MM.1S (cell line): ENCODE measurements at regions not wholly inside any gene's neighbourhood (a gene's known extent, or its start where the extent isn't known, plus 50 kb on each side); places are given as distances from the start of the nearest gene placed in this dataset.

Experiments used
- DNase-seq: peaks from one replicate; pipeline ENCODE4 v3.0.0-alpha.2; 2015
- H2AFZ ChIP-seq: fragments of 300-600 bp; sonication (generic); 2 replicates; pipeline ENCODE4 v1.6.0; 2016; ENCODE audit warnings: antibody characterized with exemption, low read length
- H3F3A ChIP-seq: fragments of 300-600 bp; sonication (generic); 2 replicates; pipeline ENCODE4 v1.6.1; 2016; ENCODE audit warnings: mild to moderate bottlenecking, antibody characterized with exemption, low read length, moderate library complexity, mixed read lengths; ENCODE audit not compliant: insufficient read depth
- H3K27ac ChIP-seq: fragments of 300-600 bp; sonication (generic); 2 replicates; pipeline ENCODE4 v1.5.1; 2016; ENCODE audit warnings: mild to moderate bottlenecking, low read length
- H3K27me3 ChIP-seq: fragments of 300-600 bp; sonication (generic); replicated peaks from 2 replicates; pipeline ENCODE4 v1.6.0; 2016; ENCODE audit warnings: low read length; ENCODE audit not compliant: insufficient read depth
- H3K36me3 ChIP-seq: fragments of 300-600 bp; sonication (generic); replicated peaks from 2 replicates; pipeline ENCODE4 v1.6.1; 2016; ENCODE audit warnings: mild to moderate bottlenecking, low read length, mixed read lengths; ENCODE audit not compliant: insufficient read depth
- H3K4me1 ChIP-seq: fragments of 300-600 bp; sonication (generic); 2 replicates; pipeline ENCODE4 v1.6.1; 2016; ENCODE audit warnings: low read length, mixed read lengths
- H3K4me2 ChIP-seq: fragments of 300-600 bp; sonication (generic); 2 replicates; pipeline ENCODE4 v1.6.0; 2016; ENCODE audit warnings: low read depth, low read length
- H3K4me3 ChIP-seq: fragments of 300-600 bp; sonication (generic); 2 replicates; pipeline ENCODE4 v1.5.1; 2016; ENCODE audit warnings: low read length, mixed read lengths
- H3K79me2 ChIP-seq: fragments of 300-600 bp; sonication (generic); 2 replicates; pipeline ENCODE4 v1.6.1; 2016; ENCODE audit warnings: mixed run types, low read length, mixed read lengths
- H3K9ac ChIP-seq: fragments of 300-600 bp; sonication (generic); 2 replicates; pipeline ENCODE4 v1.6.1; 2016; ENCODE audit warnings: low read length, mixed read lengths
- H3K9me2 ChIP-seq: fragments of 300-600 bp; sonication (generic); replicated peaks from 2 replicates; pipeline ENCODE4 v1.6.1; 2016; ENCODE audit warnings: mild to moderate bottlenecking, low read length, mixed read lengths; ENCODE audit not compliant: insufficient read depth
- H3K9me3 ChIP-seq: fragments of 300-600 bp; sonication (generic); replicated peaks from 2 replicates; pipeline ENCODE4 v1.6.1; 2016; ENCODE audit warnings: mild to moderate bottlenecking, low read length, mixed read lengths; ENCODE audit not compliant: insufficient read depth
- H4K20me1 ChIP-seq: fragments of 300-600 bp; sonication (generic); 2 replicates; pipeline ENCODE4 v1.6.1; 2016; ENCODE audit warnings: mild to moderate bottlenecking, low read length, moderate library complexity, mixed read lengths; ENCODE audit not compliant: insufficient read depth
- EZH2 ChIP-seq: fragments of 300-600 bp; sonication (generic); optimal IDR thresholded peaks from 2 replicates; pipeline ENCODE3; 2017; ENCODE audit warnings: low read depth, mild to moderate bottlenecking, antibody characterized with exemption, low read length, mixed read lengths
- EZH2phosphoT487 ChIP-seq: fragments of 300-600 bp; sonication (generic); IDR thresholded peaks from 2 replicates; pipeline ENCODE4 v1.6.1; 2018; ENCODE audit warnings: antibody characterized with exemption, low read length
- TF ChIP-seq, protein P1 (sequence below): fragments of 300-600 bp; sonication (generic); IDR thresholded peaks from 2 replicates; pipeline ENCODE4 v1.5.1; 2016; ENCODE audit warnings: antibody characterized with exemption, low read length, mixed read lengths

DNA sequence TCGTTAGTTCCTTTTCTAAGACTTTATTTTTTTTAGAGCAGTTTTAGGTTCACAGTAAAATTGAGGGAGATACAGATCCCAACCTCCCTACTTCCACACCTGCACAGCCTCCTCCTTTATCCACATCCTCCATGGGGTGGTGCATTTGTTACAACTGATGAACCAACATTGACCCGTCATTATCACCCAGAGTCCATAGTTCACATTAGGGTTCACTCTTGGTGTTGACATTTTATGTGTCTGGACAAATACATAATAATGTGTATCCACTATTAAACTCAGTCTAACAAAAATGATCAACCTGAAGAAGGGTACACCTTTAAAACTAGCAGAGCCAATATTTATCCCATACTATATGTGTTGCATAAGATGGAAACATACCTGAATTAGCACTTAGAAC lies 130.4 kb upstream of the CCDC28A start:
- no peaks in the 10 kb centered on the region for H3F3A ChIP-seq
- H3K4me2 ChIP-seq = no peak overlapping the region
- H3K9me2 ChIP-seq = no peaks in the 10 kb centered on the region
- no peaks in the 10 kb centered on the region for H3K9me3 ChIP-seq
- no peak overlapping the region for H2AFZ ChIP-seq
- no peak for DNase-seq
- H3K79me2 ChIP-seq = no peaks in the 10 kb centered on the region
- H3K27ac ChIP-seq = no peak overlapping the region
- peaks cover 10% of the 10 kb centered on the region; the same call in 1 of the 2 replicates for H3K4me1 ChIP-seq
- H3K27me3 ChIP-seq = no peaks in the 10 kb centered on the region
- no peak overlapping the region for H3K4me3 ChIP-seq
- H3K36me3 ChIP-seq = no peaks in the 10 kb centered on the region
- no peaks in the 10 kb centered on the region for H4K20me1 ChIP-seq
- TF ChIP-seq, protein P1, sequence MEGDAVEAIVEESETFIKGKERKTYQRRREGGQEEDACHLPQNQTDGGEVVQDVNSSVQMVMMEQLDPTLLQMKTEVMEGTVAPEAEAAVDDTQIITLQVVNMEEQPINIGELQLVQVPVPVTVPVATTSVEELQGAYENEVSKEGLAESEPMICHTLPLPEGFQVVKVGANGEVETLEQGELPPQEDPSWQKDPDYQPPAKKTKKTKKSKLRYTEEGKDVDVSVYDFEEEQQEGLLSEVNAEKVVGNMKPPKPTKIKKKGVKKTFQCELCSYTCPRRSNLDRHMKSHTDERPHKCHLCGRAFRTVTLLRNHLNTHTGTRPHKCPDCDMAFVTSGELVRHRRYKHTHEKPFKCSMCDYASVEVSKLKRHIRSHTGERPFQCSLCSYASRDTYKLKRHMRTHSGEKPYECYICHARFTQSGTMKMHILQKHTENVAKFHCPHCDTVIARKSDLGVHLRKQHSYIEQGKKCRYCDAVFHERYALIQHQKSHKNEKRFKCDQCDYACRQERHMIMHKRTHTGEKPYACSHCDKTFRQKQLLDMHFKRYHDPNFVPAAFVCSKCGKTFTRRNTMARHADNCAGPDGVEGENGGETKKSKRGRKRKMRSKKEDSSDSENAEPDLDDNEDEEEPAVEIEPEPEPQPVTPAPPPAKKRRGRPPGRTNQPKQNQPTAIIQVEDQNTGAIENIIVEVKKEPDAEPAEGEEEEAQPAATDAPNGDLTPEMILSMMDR = no peak
- TF ChIP-seq EZH2phosphoT487 = no peak
- no peak for TF ChIP-seq EZH2
- H3K9ac ChIP-seq = no peak overlapping the region

DNA sequence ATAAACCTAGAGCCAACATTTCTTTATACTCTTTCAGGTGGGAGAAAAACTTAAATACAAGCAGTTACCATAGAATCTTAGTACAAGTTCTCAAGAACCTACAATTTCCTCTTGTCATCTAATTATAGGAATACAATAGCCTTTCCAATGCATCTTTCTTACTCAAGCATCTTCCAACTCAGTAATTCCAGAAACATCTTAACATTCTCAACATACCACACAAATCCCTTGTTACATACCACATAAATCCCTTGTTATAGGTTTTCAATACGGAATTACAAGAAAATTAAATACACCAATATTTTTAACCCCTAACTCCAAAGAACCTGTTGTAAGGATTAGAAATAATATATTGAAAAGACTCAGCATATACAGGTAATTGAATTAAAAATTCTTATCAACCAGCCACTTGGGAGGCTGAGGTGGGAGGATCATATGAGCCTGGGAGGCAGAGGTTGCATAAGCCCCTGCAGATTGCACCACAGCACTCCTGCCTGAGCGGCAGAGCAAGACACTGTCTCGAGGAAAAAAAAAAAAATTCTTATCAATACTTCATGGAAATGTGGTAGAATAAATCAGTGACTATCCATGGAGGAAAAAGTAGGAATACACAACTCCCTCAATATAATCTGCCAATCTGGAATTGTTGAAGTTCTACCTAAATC lies 127.5 kb upstream of the CCDC28A start:
- Histone ChIP-seq H2AFZ (no peak overlapping the region), H4K20me1 (no peaks in the 10 kb centered on the region), H3K9me2 (no peaks in the 10 kb centered on the region), H3K4me3 (no peak overlapping the region), H3F3A (no peaks in the 10 kb centered on the region), H3K79me2 (no peaks in the 10 kb centered on the region), H3K36me3 (no peaks in the 10 kb centered on the region), H3K9ac (no peak overlapping the region), H3K9me3 (no peaks in the 10 kb centered on the region), H3K4me1 (no peaks in the 10 kb centered on the region), H3K27me3 (no peaks in the 10 kb centered on the region), H3K4me2 (no peak overlapping the region), H3K27ac (no peak overlapping the region)
- DNase-seq = no peak
- TF ChIP-seq, protein P1 = no peak
- TF ChIP-seq EZH2phosphoT487 (no peak), EZH2 (no peak)

DNA sequence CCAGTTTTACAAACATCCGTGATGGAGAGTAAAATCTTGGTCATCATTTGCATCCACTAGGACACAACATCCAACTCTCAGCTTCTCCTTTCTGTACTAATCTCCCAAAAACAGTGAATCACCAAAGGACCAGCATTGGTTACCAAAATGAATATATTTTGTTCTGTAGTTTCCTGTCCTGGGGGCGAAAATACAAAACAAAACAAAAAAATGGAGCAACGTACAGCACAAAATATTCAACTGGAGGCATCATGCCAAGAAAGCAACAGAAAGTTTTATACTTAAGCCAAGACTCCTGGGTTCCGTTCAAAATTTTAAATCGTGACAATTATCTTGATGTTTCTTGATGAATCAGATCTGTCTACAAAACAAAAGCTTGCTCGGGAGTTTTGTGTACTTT lies 126.6 kb upstream of the CCDC28A start:
- no peak overlapping the region for H3K4me2 ChIP-seq
- no peak overlapping the region for H2AFZ ChIP-seq
- TF ChIP-seq EZH2phosphoT487 = no peak
- TF ChIP-seq EZH2 = no peak
- TF ChIP-seq, protein P1 = no peak
- H3K27me3 ChIP-seq = no peaks in the 10 kb centered on the region
- no peak overlapping the region for H3K27ac ChIP-seq
- H3K79me2 ChIP-seq = no peaks in the 10 kb centered on the region
- no peak overlapping the region for H3K4me3 ChIP-seq
- H3K9ac ChIP-seq = no peak overlapping the region
- H3K36me3 ChIP-seq = no peaks in the 10 kb centered on the region
- DNase-seq = no peak
- H3F3A ChIP-seq = no peaks in the 10 kb centered on the region
- no peaks in the 10 kb centered on the region for H3K9me2 ChIP-seq
- no peaks in the 10 kb centered on the region for H4K20me1 ChIP-seq
- H3K4me1 ChIP-seq = no peaks in the 10 kb centered on the region
- no peaks in the 10 kb centered on the region for H3K9me3 ChIP-seq
